ENCODE measurements at regions not wholly inside any gene's neighbourhood (a gene's known extent, or its start where the extent isn't known, plus 50 kb on each side); places are given as distances from the start of the nearest gene placed in this dataset.

- Histone ChIP-seq H3K36me3 (ENCODE audit: control insufficient read depth, insufficient read depth, low read length) (no peaks in the 10 kb centered on the region), H3K9me3 (ENCODE audit: control insufficient read depth, insufficient read depth, low read depth, low read length) (no peaks in the 10 kb centered on the region), H3K27ac (ENCODE audit: low read depth, low read length) (no peak overlapping the region), H3K4me3 (ENCODE audit: low read depth, low read length) (no peak overlapping the region), H3K9ac (ENCODE audit: low read length) (no peak overlapping the region), H3K27me3 (ENCODE audit: control insufficient read depth, insufficient read depth, low read length) (no peaks in the 10 kb centered on the region), H3K4me1 (ENCODE audit: control insufficient read depth, insufficient read depth, low read length) (peaks cover 12% of the 10 kb centered on the region; the same call in 1 of the 2 replicates)
These were observed 461.8 kb downstream of the CENPC start for GRCh38 chr4:67083496-67083895.

GRCh38 chr4:67082746-67083145 lies 462.6 kb downstream of the CENPC start:
- no peaks in the 10 kb centered on the region for H3K9me3 ChIP-seq (ENCODE audit: control insufficient read depth, insufficient read depth, low read depth, low read length)
- H3K4me1 ChIP-seq (ENCODE audit: control insufficient read depth, insufficient read depth, low read length) = peaks cover 12% of the 10 kb centered on the region; the same call in 1 of the 2 replicates
- no peaks in the 10 kb centered on the region for H3K27me3 ChIP-seq (ENCODE audit: control insufficient read depth, insufficient read depth, low read length)
- H3K9ac ChIP-seq (ENCODE audit: low read length) = no peak overlapping the region
- H3K36me3 ChIP-seq (ENCODE audit: control insufficient read depth, insufficient read depth, low read length) = no peaks in the 10 kb centered on the region
- H3K27ac ChIP-seq (ENCODE audit: low read depth, low read length) = no peak overlapping the region
- no peak overlapping the region for H3K4me3 ChIP-seq (ENCODE audit: low read depth, low read length)

- H3K36me3 ChIP-seq (ENCODE audit: control insufficient read depth, insufficient read depth, low read length) = no peaks in the 10 kb centered on the region
- no peak overlapping the region for H3K4me3 ChIP-seq (ENCODE audit: low read depth, low read length)
- H3K9ac ChIP-seq (ENCODE audit: low read length) = no peak overlapping the region
- H3K9me3 ChIP-seq (ENCODE audit: control insufficient read depth, insufficient read depth, low read depth, low read length) = no peaks in the 10 kb centered on the region
- no peak overlapping the region for H3K27ac ChIP-seq (ENCODE audit: low read depth, low read length)
- H3K4me1 ChIP-seq (ENCODE audit: control insufficient read depth, insufficient read depth, low read length) = peaks cover 8% of the 10 kb centered on the region; the same call in 1 of the 2 replicates
- H3K27me3 ChIP-seq (ENCODE audit: control insufficient read depth, insufficient read depth, low read length) = no peaks in the 10 kb centered on the region
These were observed 465.2 kb downstream of the CENPC start for GRCh38 chr4:67080046-67080557.

- Histone ChIP-seq H3K9me3 (ENCODE audit: control insufficient read depth, insufficient read depth, low read depth, low read length) (peaks cover 8% of the 10 kb centered on the region), H3K36me3 (ENCODE audit: control insufficient read depth, insufficient read depth, low read length) (no peaks in the 10 kb centered on the region), H3K9ac (ENCODE audit: low read length) (no peak overlapping the region), H3K4me1 (ENCODE audit: control insufficient read depth, insufficient read depth, low read length) (no peaks in the 10 kb centered on the region), H3K4me3 (ENCODE audit: low read depth, low read length) (no peak overlapping the region), H3K27ac (ENCODE audit: low read depth, low read length) (no peak overlapping the region), H3K27me3 (ENCODE audit: control insufficient read depth, insufficient read depth, low read length) (no peaks in the 10 kb centered on the region)
These were observed 473.7 kb downstream of the CENPC start for GRCh38 chr4:67071641-67072040.

GRCh38 chr4:67055319-67055718 lies 490.0 kb downstream of the CENPC start:
- no peak overlapping the region for H3K4me3 ChIP-seq (ENCODE audit: low read depth, low read length)
- H3K27ac ChIP-seq (ENCODE audit: low read depth, low read length) = no peak overlapping the region
- no peaks in the 10 kb centered on the region for H3K27me3 ChIP-seq (ENCODE audit: control insufficient read depth, insufficient read depth, low read length)
- no peaks in the 10 kb centered on the region for H3K9me3 ChIP-seq (ENCODE audit: control insufficient read depth, insufficient read depth, low read depth, low read length)
- no peak overlapping the region for H3K9ac ChIP-seq (ENCODE audit: low read length)
- peaks cover 12% of the 10 kb centered on the region for H3K4me1 ChIP-seq (ENCODE audit: control insufficient read depth, insufficient read depth, low read length)
- H3K36me3 ChIP-seq (ENCODE audit: control insufficient read depth, insufficient read depth, low read length) = no peaks in the 10 kb centered on the region

- Histone ChIP-seq H3K9ac (ENCODE audit: low read length) (no peak overlapping the region), H3K27ac (ENCODE audit: low read depth, low read length) (no peak overlapping the region), H3K27me3 (ENCODE audit: control insufficient read depth, insufficient read depth, low read length) (no peaks in the 10 kb centered on the region), H3K4me3 (ENCODE audit: low read depth, low read length) (no peak overlapping the region), H3K4me1 (ENCODE audit: control insufficient read depth, insufficient read depth, low read length) (peaks cover 17% of the 10 kb centered on the region), H3K36me3 (ENCODE audit: control insufficient read depth, insufficient read depth, low read length) (no peaks in the 10 kb centered on the region), H3K9me3 (ENCODE audit: control insufficient read depth, insufficient read depth, low read depth, low read length) (no peaks in the 10 kb centered on the region)
These were observed 490.4 kb downstream of the CENPC start for GRCh38 chr4:67054896-67055295.

GRCh38 chr4:67052814-67053675 lies 492.3 kb downstream of the CENPC start:
- Histone ChIP-seq H3K27me3 (ENCODE audit: control insufficient read depth, insufficient read depth, low read length) (no peaks in the 10 kb centered on the region), H3K27ac (ENCODE audit: low read depth, low read length) (no peak overlapping the region), H3K4me3 (ENCODE audit: low read depth, low read length) (no peak overlapping the region), H3K9me3 (ENCODE audit: control insufficient read depth, insufficient read depth, low read depth, low read length) (no peaks in the 10 kb centered on the region), H3K9ac (ENCODE audit: low read length) (no peak overlapping the region), H3K36me3 (ENCODE audit: control insufficient read depth, insufficient read depth, low read length) (no peaks in the 10 kb centered on the region), H3K4me1 (ENCODE audit: control insufficient read depth, insufficient read depth, low read length) (peaks cover 22% of the 10 kb centered on the region)

- Histone ChIP-seq H3K9ac (ENCODE audit: low read length) (no peak overlapping the region), H3K9me3 (ENCODE audit: control insufficient read depth, insufficient read depth, low read depth, low read length) (no peaks in the 10 kb centered on the region), H3K27me3 (ENCODE audit: control insufficient read depth, insufficient read depth, low read length) (no peaks in the 10 kb centered on the region), H3K27ac (ENCODE audit: low read depth, low read length) (no peak overlapping the region), H3K4me3 (ENCODE audit: low read depth, low read length) (no peak overlapping the region), H3K36me3 (ENCODE audit: control insufficient read depth, insufficient read depth, low read length) (no peaks in the 10 kb centered on the region), H3K4me1 (ENCODE audit: control insufficient read depth, insufficient read depth, low read length) (peaks cover 22% of the 10 kb centered on the region)
These were observed 494.1 kb downstream of the CENPC start for GRCh38 chr4:67051000-67051789.

GRCh38 chr4:67049446-67049845 lies 495.9 kb downstream of the CENPC start:
- Histone ChIP-seq H3K9me3 (ENCODE audit: control insufficient read depth, insufficient read depth, low read depth, low read length) (no peaks in the 10 kb centered on the region), H3K4me1 (ENCODE audit: control insufficient read depth, insufficient read depth, low read length) (peaks cover 22% of the 10 kb centered on the region), H3K4me3 (ENCODE audit: low read depth, low read length) (no peak overlapping the region), H3K9ac (ENCODE audit: low read length) (no peak overlapping the region), H3K27ac (ENCODE audit: low read depth, low read length) (no peak overlapping the region), H3K36me3 (ENCODE audit: control insufficient read depth, insufficient read depth, low read length) (no peaks in the 10 kb centered on the region), H3K27me3 (ENCODE audit: control insufficient read depth, insufficient read depth, low read length) (no peaks in the 10 kb centered on the region)

GRCh38 chr4:67048530-67048929 lies 496.8 kb downstream of the CENPC start:
- Histone ChIP-seq H3K4me1 (ENCODE audit: control insufficient read depth, insufficient read depth, low read length) (peaks cover 22% of the 10 kb centered on the region), H3K4me3 (ENCODE audit: low read depth, low read length) (no peak overlapping the region), H3K9me3 (ENCODE audit: control insufficient read depth, insufficient read depth, low read depth, low read length) (no peaks in the 10 kb centered on the region), H3K27ac (ENCODE audit: low read depth, low read length) (no peak overlapping the region), H3K27me3 (ENCODE audit: control insufficient read depth, insufficient read depth, low read length) (no peaks in the 10 kb centered on the region), H3K9ac (ENCODE audit: low read length) (no peak overlapping the region), H3K36me3 (ENCODE audit: control insufficient read depth, insufficient read depth, low read length) (no peaks in the 10 kb centered on the region)

- Histone ChIP-seq H3K9me3 (ENCODE audit: control insufficient read depth, insufficient read depth, low read depth, low read length) (no peaks in the 10 kb centered on the region), H3K4me3 (ENCODE audit: low read depth, low read length) (no peak overlapping the region), H3K4me1 (ENCODE audit: control insufficient read depth, insufficient read depth, low read length) (no peaks in the 10 kb centered on the region; the same call in 1 of the 2 replicates), H3K9ac (ENCODE audit: low read length) (no peak overlapping the region), H3K27me3 (ENCODE audit: control insufficient read depth, insufficient read depth, low read length) (no peaks in the 10 kb centered on the region), H3K27ac (ENCODE audit: low read depth, low read length) (no peak overlapping the region), H3K36me3 (ENCODE audit: control insufficient read depth, insufficient read depth, low read length) (no peaks in the 10 kb centered on the region)
These were observed 505.0 kb downstream of the CENPC start for GRCh38 chr4:67040315-67040714.
